CD4-positive, alpha-beta T cell treated with Interleukin-2 at 100 ng/mL for 4 hours (primary cell): ENCODE measurements at regions not wholly inside any gene's neighbourhood (a gene's known extent, or its start where the extent isn't known, plus 50 kb on each side); places are given as distances from the start of the nearest gene placed in this dataset.

Experiments
- DNase-seq: peaks from one replicate; pipeline ENCODE4 v3.0.0-alpha.2; 2020; ENCODE audit warnings: low spot score

GRCh38 chr4:157667836-157668235 lies 447.3 kb downstream of the GRIA2 start:
- no peak for DNase-seq

- DNase-seq: no peak
These were observed 444.2 kb downstream of the GRIA2 start for GRCh38 chr4:157664726-157665125.

GRCh38 chr4:157655096-157655809 lies 434.7 kb downstream of the GRIA2 start:
- no peak for DNase-seq

- no peak for DNase-seq
These were observed 422.7 kb downstream of the GRIA2 start for GRCh38 chr4:157643257-157643656.

- no peak for DNase-seq
These were observed 413.5 kb downstream of the GRIA2 start for GRCh38 chr4:157634057-157634456.

GRCh38 chr4:157616741-157617472 lies 396.4 kb downstream of the GRIA2 start:
- DNase-seq: no peak

GRCh38 chr4:157607996-157608395 lies 387.5 kb downstream of the GRIA2 start:
- no peak for DNase-seq

GRCh38 chr4:157600583-157600982 lies 380.1 kb downstream of the GRIA2 start:
- DNase-seq: no peak

GRCh38 chr4:157591245-157591644 lies 370.7 kb downstream of the GRIA2 start:
- no peak for DNase-seq

GRCh38 chr4:157590679-157591078 lies 370.2 kb downstream of the GRIA2 start:
- DNase-seq: no peak

GRCh38 chr4:157587681-157588423 lies 367.3 kb downstream of the GRIA2 start:
- DNase-seq: no peak

GRCh38 chr4:157582141-157582540 lies 361.6 kb downstream of the GRIA2 start:
- no peak for DNase-seq

- no peak for DNase-seq
These were observed 356.2 kb downstream of the GRIA2 start for GRCh38 chr4:157576671-157577217.

- DNase-seq: no peak
These were observed 354.8 kb downstream of the GRIA2 start for GRCh38 chr4:157575339-157575738.

GRCh38 chr4:157574606-157575005 lies 354.1 kb downstream of the GRIA2 start:
- no peak for DNase-seq

- no peak for DNase-seq
These were observed 352.4 kb downstream of the GRIA2 start for GRCh38 chr4:157572951-157573350.

GRCh38 chr4:157572284-157572683 lies 351.8 kb downstream of the GRIA2 start:
- DNase-seq: no peak

- no peak for DNase-seq
These were observed 344.2 kb downstream of the GRIA2 start for GRCh38 chr4:157564771-157565170.

GRCh38 chr4:157564218-157564617 lies 343.7 kb downstream of the GRIA2 start:
- no peak for DNase-seq

- DNase-seq: no peak
These were observed 337.5 kb downstream of the GRIA2 start for GRCh38 chr4:157558016-157558415.

GRCh38 chr4:157550028-157550427 lies 329.5 kb downstream of the GRIA2 start:
- no peak for DNase-seq

- no peak for DNase-seq
These were observed 307.4 kb downstream of the GRIA2 start for GRCh38 chr4:157527954-157528353.

- no peak for DNase-seq
These were observed 301.4 kb downstream of the GRIA2 start for GRCh38 chr4:157521906-157522305.
